Stimulated activated CD8-positive, alpha-beta memory T cell treated with anti-CD3 and anti-CD28 coated beads, Interleukin-7, amount 100 ng/mL, for 4 hours (primary cell): ENCODE measurements at regions not wholly inside any gene's neighbourhood (a gene's known extent, or its start where the extent isn't known, plus 50 kb on each side); places are given as distances from the start of the nearest gene placed in this dataset.

Experiments used
- DNase-seq, 2 donors: peaks; one replicate each; pipeline ENCODE4 v3.0.0-alpha.2; 2020; ENCODE audit warnings: low read depth in 2 of 2

DNA sequence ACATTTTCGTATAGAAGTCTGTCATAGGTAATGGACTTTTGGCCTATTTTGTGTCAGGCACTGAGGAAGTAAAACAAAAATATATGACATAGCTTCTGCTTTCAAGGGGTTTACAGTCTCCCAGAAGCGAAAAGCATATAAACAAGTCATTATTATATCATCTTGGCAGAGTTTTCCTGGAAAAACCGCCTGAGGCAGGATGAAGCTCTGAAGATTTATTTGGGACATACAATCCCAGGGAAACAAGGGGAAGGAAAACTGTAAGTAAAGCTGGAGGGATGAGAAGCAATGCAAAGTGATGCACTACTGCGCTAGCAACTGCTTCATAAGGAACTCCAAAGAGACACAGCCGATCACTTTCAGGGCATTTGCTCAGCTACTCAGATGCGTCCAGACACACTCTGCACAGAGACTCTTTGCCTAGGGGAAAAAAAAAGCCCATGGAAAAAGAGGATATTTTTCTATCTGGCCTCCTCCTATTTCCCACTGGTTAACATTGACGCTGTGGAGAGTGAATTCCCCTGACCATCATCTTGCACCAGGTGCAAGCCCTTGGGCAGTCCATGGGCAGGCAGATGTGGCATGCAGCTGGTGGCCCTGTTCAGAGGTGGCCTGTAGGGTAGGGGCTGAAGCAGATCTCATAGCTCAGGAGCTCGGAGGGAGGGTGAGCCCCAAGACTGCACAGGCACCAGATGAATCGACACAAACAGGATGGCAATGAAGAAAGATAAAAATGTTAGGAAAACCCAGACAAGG lies 158.1 kb downstream of the METTL4 start:
- no peak for DNase-seq

DNA sequence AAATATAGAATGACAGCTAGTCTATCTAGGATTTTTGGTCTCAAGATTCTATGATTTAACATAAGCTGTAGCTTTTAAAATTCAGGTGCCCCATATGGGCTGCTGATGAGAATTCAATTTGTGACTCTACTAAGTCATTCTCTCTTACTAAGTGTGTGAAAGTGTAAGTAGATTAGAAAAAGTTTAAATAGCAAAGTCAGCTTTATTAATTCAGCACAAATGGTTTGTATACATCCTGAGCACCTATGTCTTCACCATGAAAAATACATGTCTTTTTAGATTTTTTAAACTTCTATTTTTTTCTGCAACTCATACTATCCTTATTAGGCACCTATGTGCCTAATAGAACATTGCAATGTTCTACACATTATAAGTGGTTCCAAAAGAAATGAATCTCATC lies 157.1 kb downstream of the METTL4 start:
- DNase-seq = no peak

DNA sequence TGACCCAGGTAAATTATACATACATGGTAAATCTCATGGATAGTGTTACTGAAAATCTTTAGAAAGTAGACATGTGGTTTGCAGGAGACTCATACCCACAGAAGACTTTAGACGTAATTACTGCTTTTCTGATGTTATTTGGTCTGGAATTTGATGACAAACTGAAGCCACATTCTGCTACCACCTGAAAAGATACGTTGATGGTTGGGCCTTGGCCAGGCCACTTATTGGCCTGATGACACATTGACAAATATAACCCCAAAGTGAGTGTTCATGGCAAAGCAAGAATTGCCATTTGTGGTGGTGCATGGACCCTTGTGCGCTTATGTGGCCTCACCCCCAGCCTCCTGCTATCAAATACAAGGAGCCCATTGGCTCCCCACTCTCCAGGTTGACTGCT lies 155.6 kb downstream of the METTL4 start:
- no peak for DNase-seq

DNA sequence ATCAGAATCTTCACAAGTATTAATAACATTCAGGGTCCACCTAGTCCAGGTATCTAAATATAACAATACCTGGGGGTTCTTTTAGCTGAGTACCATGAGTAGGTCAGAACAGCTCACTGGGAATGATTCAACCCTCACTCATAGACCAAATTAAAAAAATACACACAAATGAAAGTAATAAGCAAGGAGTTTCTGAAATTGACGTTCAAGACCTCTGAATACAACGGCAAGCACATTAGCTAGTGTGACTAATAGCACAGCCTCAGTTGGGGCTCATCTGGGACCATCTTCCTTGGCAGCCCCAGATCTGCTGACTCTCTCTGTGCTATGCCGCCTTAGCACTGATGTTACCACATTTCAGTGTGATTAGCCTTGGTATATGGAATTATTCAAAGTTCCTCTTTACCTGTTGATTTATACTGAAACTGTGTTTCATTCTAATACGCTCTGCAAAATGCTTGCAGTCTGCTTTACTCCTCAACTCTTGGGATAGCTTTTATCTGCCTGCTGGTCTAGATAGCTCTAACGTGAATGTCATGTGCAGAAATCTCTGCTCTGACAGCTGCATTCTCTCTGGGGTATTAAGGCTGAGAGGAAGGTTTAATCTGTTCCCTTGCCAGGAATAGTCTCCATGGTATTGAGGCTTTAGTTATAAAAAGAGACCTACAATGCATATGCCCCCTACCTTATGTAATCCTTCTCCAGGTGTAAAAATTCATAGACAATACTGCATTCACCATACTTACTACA lies 153.3 kb downstream of the METTL4 start:
- DNase-seq = no peak

DNA sequence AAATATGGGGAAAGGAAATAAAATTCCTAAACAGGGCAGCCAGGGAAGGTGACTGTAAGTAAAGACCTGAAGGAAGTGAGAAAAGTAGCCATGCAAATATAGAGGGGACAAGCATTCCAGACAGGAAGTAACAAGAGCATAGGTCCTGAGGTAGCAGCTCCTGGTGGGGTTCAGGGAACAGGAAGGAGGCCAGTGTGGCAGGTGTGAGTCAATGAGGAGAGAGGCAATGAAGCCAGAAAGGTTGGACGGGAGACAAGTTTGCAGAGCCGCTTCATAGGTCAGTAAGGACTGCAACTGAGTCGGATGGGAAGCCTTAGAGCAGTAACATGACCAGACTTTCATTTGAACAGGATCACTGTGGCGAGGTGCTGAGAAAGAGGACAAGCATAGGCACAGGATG lies 150.9 kb downstream of the METTL4 start:
- no peak for DNase-seq

DNA sequence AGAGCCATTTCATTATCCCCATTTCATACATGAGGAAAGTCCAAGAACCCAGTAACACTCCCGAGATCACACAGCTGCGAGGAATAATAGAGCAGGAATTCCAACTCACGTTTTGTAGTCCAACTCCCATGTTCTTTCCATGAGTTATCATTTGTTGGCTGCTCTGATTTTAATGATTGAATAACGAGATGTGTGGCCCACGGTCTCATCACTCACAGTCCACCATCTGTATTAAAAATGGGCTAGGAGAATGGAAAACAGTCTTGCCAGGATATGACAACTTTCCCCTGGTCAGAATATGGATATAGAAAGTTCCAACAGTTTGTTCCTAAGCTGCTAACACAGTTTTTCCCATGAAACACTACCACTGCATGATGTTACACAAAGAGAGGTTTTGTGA lies 147.5 kb downstream of the METTL4 start:
- no peak for DNase-seq

DNA sequence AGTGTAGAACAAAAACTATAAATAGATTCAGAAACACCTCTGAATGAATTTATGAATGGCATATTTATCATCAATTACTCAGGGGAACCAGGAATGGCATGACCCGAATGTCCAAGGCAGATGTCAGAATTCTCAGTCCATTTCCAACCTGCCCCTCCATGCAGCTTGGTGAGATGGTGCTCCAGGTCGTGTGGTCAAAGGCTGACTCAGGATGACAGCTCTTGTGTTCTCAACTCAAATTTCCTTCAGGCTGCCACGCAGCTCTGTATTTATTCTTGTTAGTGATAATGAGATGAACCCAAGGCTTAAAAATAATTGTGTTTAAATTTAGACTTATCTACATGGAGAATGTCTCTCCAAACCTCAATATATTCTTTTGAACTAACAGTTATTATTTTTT lies 146.9 kb downstream of the METTL4 start:
- DNase-seq = no peak

DNA sequence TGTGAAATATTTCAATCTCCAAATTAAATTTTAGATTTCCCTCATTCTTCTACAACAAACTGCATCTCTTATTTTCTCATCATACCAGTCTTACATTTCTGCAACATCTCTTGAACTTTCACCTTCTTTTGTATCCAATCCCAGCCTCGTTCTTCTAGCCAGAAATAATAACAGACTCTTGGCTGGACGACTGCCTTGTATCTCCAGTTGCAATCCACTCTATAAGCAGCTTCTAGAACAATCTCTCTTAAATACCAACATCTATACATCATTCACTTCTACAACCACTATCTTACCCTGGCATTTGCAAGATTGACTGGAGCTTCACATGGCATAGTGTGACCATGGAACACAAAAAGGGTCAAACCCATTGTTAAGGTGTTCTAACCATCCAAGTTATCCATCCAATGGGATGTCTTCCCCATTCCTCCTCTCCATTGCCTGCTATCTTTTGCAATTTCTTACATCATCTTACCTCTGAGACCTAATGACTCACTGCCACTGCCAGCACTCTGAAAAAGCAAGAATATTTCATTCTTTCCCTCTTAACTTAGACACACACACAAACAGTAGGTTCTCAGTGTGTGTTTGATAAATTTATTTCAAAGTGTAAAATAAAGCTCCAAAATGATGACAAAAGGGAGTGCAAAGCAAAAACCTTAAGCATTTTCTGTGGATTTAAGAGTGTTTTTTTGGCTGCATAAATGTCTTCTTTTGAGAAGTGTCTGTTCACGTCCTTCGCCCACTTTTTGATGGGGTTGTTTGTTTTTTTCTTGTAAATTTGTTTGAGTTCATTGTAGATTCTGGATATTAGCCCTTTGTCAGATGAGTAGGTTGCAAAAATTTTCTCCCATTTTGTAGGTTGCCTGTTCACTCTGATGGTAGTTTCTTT lies 145.6 kb downstream of the METTL4 start:
- no peak for DNase-seq

DNA sequence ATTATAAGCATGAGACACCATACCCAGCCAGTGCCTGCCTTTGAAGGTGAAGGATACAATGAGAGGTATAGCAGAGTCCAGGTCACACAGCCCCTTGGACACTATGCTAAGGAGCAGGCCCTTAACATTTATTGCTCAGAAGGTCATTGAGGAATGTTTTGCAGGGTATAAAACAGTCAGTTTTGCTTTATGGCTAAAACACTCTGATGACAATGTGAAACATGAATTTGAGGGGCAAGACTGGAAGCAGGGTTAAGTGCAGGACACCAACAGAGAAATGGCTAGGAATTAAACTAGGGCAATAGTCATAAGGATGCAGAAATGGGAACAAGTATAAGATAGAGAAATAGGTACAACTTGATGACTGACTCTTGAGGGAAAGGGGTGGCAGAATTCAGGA lies 141.1 kb downstream of the METTL4 start:
- no peak for DNase-seq

DNA sequence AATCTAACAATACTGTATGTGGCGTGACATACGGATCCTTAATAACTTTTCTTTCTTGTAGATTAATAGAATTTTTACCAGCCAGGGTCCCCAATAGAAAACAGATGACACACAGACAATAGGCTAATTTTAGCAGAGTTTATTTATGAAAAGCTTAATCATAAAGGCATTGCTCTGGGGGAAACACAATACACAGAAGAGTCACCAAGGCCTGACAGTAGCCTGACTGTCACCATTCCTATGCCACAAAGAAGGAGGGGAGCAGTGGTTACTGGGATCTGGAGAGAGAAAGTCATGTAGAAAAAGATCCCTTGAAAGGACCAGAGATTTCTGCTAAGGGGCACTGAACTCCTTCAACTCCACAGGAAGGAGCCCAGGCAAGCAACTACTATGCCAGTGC lies 139.5 kb downstream of the METTL4 start:
- DNase-seq = no peak

DNA sequence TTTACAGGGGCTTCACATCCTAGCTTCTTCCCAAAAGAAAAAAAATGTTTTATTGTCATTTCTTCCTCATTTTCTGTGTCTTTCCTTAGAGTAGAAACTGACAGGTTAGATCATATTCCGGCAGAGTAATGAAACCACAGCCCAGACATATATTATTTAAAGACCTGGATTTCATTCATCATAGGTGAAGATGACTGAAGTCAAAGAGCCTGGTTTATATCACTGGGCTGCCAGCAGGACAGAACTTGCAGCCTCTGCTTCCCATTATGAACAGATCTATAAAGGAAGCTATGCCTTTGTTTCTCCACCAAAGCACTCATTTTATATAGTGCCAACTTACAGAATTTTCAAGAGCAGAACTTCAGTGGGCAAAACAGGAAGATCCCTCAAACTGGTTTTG lies 137.9 kb downstream of the METTL4 start:
- no peak for DNase-seq

DNA sequence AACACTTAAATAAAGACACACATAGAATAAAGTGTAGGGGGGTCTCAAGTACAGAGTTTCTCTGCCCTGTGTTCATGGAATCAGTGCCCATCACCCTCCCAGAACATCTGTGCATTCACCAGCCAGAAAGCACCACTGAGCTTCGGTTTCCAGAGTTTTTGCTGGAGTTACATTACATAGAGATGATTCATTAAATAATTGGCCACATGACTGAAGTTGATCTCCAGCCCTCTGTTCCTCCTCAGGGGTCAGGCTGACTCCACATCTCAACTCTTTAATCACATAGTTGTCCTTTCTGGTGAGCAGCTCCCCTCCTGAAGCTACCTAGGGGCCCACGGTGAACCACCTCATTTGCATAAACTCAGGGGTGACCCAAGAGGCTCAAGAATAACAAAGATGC lies 129.8 kb downstream of the METTL4 start:
- no peak for DNase-seq

DNA sequence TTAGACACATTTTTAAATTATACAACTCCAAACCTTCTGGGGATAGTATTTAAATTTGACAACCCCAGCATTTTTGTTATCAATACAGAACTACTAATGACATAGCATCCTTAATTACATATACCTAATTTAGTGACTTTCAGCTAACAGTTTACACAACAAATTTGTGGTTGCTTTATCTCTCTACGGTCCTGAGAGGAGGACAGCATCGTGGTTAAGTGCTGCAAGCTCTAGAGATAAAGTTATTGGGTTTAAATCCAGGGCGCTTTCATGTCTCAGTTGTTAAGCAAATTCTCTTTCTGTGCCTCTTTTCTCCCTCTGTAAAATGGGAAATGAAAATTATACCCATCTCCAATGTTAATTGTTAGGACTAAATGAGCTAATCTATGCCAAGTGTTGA lies 129.3 kb downstream of the METTL4 start:
- no peak for DNase-seq

DNA sequence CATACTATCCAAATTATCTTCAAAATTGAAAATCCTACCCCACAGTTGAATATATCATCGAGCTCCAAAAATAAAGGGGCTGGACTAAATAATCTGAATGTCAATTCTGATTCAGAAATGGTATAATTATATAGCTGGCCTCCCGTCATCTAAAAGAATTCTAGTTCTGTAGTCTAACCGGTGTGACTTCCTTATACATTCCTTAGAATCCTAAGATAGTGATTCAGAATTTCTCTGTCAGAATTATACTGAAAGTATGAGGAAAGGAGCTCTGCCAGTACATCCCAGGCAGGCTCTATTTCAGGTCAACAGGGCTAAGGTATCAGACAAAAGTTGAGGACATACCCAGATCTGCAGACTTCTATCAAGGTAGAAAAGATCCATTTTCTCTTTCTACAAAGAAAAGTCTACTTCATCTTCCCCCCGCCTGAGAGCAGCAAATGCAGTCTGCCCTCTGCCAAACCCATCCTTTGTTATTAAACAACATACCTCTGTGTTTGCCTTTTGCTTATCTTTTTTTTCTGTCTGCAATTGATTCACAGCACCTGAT lies 128.5 kb downstream of the METTL4 start:
- no peak for DNase-seq

DNA sequence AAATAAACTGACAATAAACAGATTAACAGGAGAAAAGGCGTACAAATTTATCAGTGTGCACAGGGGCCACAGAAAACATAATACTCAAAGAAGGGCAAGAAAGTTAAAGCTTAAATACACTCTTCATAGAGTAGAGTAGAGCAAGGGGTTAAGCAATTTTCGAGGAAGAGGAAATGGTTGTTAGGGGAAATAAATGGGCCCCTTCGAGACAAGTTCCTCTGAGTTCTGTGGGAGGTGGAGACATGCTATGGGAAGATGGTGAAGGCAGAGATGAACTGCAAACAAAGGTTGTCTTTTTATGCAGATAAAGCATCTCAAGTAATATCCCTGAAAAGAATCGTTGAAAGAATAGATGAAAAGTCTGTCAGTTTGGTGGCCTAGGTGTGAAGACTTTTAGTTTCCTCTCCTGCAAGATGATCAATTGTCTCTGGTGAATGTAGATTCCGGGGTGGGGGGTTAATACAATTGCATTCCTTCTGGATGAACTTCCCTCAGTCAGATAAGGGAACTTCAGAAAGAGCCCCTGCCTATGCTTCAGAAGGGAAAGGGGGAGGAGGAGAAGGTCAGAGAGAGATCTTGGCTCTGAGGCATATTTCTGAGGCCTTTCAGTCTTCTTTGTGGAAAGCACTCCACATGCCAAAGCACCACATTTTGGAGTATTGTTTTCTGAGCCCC lies 127.0 kb downstream of the METTL4 start:
- DNase-seq = no peak

DNA sequence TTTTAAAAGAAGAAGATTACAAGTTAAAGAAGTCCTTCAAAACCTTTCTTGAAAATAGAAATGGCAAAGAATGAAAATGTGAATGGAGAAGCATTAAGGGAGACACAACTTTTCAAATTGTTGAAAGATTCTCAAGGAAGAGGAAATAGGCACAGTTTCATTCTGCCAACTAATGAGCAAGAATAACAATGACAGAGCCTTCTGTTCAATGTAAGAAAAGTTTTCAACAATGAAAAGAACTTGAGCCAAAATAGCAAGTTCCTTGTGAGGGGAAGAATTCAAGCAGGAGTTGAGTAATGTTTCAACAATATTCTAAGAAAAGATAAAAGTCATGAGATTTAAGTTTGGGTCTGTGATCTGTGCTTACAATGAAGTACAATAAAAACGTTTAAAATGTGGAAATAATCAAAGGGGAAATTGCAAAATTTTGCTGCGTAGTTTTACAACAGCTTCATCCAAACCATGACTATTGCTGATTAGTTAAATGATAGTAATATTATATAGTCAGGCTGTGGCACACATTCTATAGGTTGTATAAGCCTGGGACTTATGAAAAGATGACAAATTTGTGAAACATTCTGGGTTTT lies 122.6 kb downstream of the METTL4 start:
- no peak for DNase-seq

DNA sequence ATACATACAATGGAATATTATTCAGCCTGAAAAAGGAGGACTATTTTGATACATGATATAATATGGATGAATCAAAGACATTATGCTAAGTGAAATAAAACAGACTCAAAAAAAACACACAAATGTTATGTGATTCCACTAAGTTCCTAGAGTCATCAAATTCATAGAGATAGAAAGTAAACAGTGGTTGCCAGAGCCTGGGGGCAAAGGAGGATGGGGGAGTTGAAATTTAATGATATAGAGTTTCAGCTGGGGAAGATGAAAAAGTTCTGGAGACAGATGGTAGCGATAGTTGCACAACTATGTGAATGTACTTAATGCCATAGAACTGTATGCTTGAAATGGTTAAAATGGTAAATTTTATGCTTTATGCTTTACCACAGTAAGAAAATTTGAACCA lies 119.7 kb downstream of the METTL4 start:
- DNase-seq = no peak

DNA sequence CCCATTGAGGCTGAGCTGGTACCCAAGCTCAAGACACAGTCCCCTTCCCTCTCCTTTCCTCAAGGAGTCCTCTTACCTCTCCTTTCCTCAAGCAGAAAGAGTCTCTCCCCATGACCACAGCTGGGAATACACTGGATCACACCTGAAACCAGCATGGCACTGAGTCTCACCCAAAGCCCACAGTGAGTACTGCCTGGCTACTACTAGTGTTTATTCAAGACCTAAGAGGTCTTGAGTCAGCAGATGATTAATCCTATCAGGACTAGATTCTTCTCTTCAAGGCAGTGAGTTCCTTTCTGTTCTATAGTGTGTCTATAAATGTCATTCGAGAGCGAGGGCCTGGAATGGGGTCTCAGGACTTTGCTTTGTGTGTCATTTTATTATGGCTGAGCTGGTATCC lies 111.4 kb downstream of the METTL4 start:
- DNase-seq = no peak

DNA sequence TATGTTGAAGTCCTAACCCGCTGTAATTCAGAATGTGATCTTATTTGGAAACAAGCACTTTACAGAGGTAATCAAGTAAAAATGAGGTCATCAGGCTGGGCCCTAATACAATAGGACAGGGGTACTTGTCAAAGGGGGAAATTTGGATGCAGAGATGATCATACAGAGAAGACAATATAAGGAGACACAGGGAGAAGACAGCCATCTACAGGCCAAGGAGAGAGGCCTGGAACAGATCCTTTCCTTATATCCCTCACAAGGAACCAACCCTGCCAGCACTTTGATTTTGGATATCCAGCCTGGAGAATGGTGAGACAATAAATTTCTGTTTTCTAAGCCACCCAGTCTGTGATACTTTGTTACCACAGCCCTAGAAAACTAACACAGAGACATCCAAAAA lies 104.3 kb downstream of the METTL4 start:
- DNase-seq = no peak

DNA sequence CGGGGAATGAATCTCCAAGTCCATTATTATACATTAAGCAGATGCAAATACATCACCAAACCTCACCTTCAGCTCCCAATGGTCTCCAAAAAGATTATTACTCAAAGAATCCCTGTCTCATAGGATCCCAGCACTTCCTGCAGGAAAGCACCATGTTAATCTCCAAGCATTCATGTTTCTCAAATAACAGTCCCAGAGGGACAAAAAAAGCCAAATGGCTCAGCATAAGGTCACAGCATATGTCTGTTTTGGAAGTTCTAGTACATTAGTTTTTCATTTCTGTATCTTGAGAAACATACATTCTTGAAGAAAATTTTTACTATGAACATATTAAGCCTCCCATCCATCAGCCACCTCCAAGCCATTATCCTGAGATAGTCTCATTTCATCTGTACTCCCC lies 103.3 kb downstream of the METTL4 start:
- DNase-seq = no peak

DNA sequence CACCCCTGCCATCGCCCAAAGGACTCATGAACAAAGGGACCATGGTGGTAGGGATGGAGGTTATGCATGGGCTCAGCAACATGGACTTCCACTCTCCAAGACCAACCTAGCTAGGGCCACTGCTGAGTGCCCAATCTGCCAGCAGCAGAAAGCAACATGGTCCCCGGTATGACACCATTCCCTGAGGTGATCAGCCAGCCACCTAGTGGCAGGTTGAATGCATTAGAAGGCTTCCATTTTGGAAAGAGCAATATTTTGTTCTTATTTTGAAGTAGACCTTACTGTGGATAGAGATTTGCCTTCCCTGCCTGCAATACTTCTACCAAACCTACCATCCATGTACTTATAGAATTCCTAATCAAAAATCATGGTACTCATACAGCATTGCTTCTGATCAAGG lies 99.8 kb downstream of the METTL4 start:
- no peak for DNase-seq
